Spleen (tissue), 11 donors: ENCODE measurements at regions not wholly inside any gene's neighbourhood (a gene's known extent, or its start where the extent isn't known, plus 50 kb on each side); places are given as distances from the start of the nearest gene placed in this dataset.

ENCODE experiments used
- DNase-seq: peaks from one replicate; pipeline ENCODE4 v3.0.0-alpha.2; 2020
- H3K27ac ChIP-seq, 8 donors: fragments of 200-600 bp; sonication (generic) in 7 of 8; 1 replicate in 4 of 8; 2 replicates in 4 of 8; pipeline versions ENCODE4 v1.5.0 to v1.8.0; 2016 to 2021; ENCODE audit warnings: inconsistent platforms in 4 of 8, mild to moderate bottlenecking in 4 of 8, moderate library complexity in 1 of 8
- H3K27me3 ChIP-seq, 7 donors: fragments of 200-600 bp; sonication (generic) in 6 of 7; replicated peaks in 1 of 7; 1 replicate in 4 of 7; 2 replicates in 3 of 7; pipeline versions ENCODE4 v1.5.0 to v1.8.0; 2016 to 2021; ENCODE audit warnings: inconsistent platforms in 3 of 7, mild to moderate bottlenecking in 1 of 7
- H3K36me3 ChIP-seq, 6 donors: fragments of 200-600 bp; sonication (generic) in 5 of 6; 1 replicate in 4 of 6; 2 replicates in 2 of 6; pipeline versions ENCODE4 v1.5.0 to v1.8.0; 2016 to 2021; ENCODE audit warnings: inconsistent platforms in 2 of 6
- H3K4me1 ChIP-seq, 6 donors: fragments of 200-600 bp; sonication (generic) in 5 of 6; 1 replicate in 3 of 6; 2 replicates in 3 of 6; pipeline versions ENCODE4 v1.5.0 to v1.8.0; 2016 to 2021; ENCODE audit warnings: inconsistent platforms in 3 of 6
- H3K4me3 ChIP-seq, 8 donors: fragments of 200-600 bp; sonication (generic) in 7 of 8; 1 replicate in 4 of 8; 2 replicates in 4 of 8; pipeline versions ENCODE4 v1.5.0 to v1.8.0; 2016 to 2021; ENCODE audit warnings: inconsistent platforms in 4 of 8, mild to moderate bottlenecking in 4 of 8, moderate library complexity in 2 of 8
- H3K9me3 ChIP-seq, 8 donors: fragments of 200-600 bp; sonication (generic) in 7 of 8; 1 replicate in 4 of 8; 2 replicates in 4 of 8; pipeline versions ENCODE4 v1.5.0 to v1.8.0; 2016 to 2021; ENCODE audit warnings: inconsistent platforms in 4 of 8
- CTCF ChIP-seq, 11 experiments: fragments of 200-600 bp in 7 of 11; fragments of 450-650 bp in 4 of 11; sonication (generic) in 4 of 11; IDR thresholded peaks in 8 of 11; conservative IDR thresholded peaks in 3 of 11; 1 replicate in 7 of 11; 2 replicates in 4 of 11; pipeline versions ENCODE4 v1.4.0 to v1.8.0; 2016 to 2021; ENCODE audit warnings: antibody characterized with exemption in 11 of 11, inconsistent platforms in 4 of 11, mild to moderate bottlenecking in 1 of 11
- POLR2A ChIP-seq, 3 donors: fragments of 450-650 bp; IDR thresholded peaks; one replicate each; pipeline ENCODE4 v1.5.1; 2017; ENCODE audit warnings: antibody characterized with exemption in 3 of 3, mild to moderate bottlenecking in 1 of 3
- POLR2AphosphoS5 ChIP-seq, 3 donors: sonication (generic); formaldehyde crosslinking; IDR thresholded peaks; one replicate each; pipeline ENCODE4 v1.5.1; 2017; ENCODE audit warnings: antibody characterized with exemption in 3 of 3
- WGBS, 5 donors: extraction: QIAGEN DNeasy Blood & Tissue Kit in 3 of 5; methylation state at CpG; one replicate each; pipeline versions ENCODE4 v1.1.5 to v1.1.7; 2013 to 2018; 5-methylcytosine and 5-hydroxymethylcytosine counted together
- intact Hi-C: fragments of 100-400 bp; cut with DNase I; formaldehyde crosslinking; loops from one replicate; pipeline ENCODE4 v1.15.0; 2023; ENCODE audit warnings: low total_unique reads
- donor health status: healthy with polysubstance abuse.
- donor health status: DM: no; HTN: no; CAD: no; lungs with moderate emphysema.
- donor health status: DM: no; HTN: no; CAD: no.
- donor health status: Bipolar disorder and iron deficiency.
- donor health status: healthy.
- donor health status: DM: no; HTN: no; CAD: no.
- donor health status: DM: yes; HTN: yes; CAD: no.

- H3K27ac ChIP-seq: no peak overlapping the region
- no peak for DNase-seq
- TF ChIP-seq POLR2AphosphoS5 (IDR thresholded peaks at IDR 0.05) (no peak), CTCF (IDR thresholded peaks at IDR 0.05 in 8 of 11, conservative IDR thresholded peaks at IDR 0.05 in 3 of 11) (no peak), POLR2A (IDR thresholded peaks at IDR 0.05) (no peak)
- H3K27me3 ChIP-seq: no peaks in the 10 kb centered on the region
- no peak overlapping the region for H3K4me3 ChIP-seq
- intact Hi-C loops: no loop called here
- H3K36me3 ChIP-seq: no peaks in the 10 kb centered on the region
- 68 to 79% (median 70%) methylated on average over 3 of the region's 3 CpGs for WGBS, 5 donors
- H3K4me1 ChIP-seq: no peaks in the 10 kb centered on the region
- H3K9me3 ChIP-seq: peaks cover 0 to 12% (median 0%) of the 10 kb centered on the region in 8 donors
Measured at GRCh38 chr5:52620315-52620714, 167.4 kb upstream of the ITGA1 start.

- no peaks in the 10 kb centered on the region for H3K36me3 ChIP-seq
- TF ChIP-seq POLR2AphosphoS5 (IDR thresholded peaks at IDR 0.05) (no peak), CTCF (IDR thresholded peaks at IDR 0.05 in 8 of 11, conservative IDR thresholded peaks at IDR 0.05 in 3 of 11) (no peak), POLR2A (IDR thresholded peaks at IDR 0.05) (no peak)
- no peak for DNase-seq
- H3K4me3 ChIP-seq: no peak overlapping the region
- intact Hi-C loops: no loop called here
- no peaks in the 10 kb centered on the region for H3K27me3 ChIP-seq
- no peaks in the 10 kb centered on the region for H3K4me1 ChIP-seq
- H3K9me3 ChIP-seq: peaks cover 0 to 15% (median 0%) of the 10 kb centered on the region in 8 donors
- H3K27ac ChIP-seq: no peak overlapping the region
- WGBS, 5 donors: 45 to 87% (median 63%) methylated on average over 4 of the region's 4 CpGs
Measured at GRCh38 chr5:52623291-52623690, 164.4 kb upstream of the ITGA1 start.

GRCh38 chr5:52624291-52624690, 163.4 kb upstream of the ITGA1 start:
- no peak for TF ChIP-seq CTCF (IDR thresholded peaks at IDR 0.05 in 8 of 11, conservative IDR thresholded peaks at IDR 0.05 in 3 of 11)
- TF ChIP-seq POLR2AphosphoS5 (IDR thresholded peaks at IDR 0.05): no peak
- TF ChIP-seq POLR2A (IDR thresholded peaks at IDR 0.05): no peak
- WGBS, 5 donors: 75 to 92% (median 90%) methylated on average over 3 of the region's 3 CpGs

GRCh38 chr5:52626312-52626711, 161.4 kb upstream of the ITGA1 start:
- Histone ChIP-seq H3K4me1 (no peaks in the 10 kb centered on the region), H3K27ac (no peak overlapping the region), H3K9me3 (peaks cover 0 to 15% (median 0%) of the 10 kb centered on the region in 8 donors), H3K27me3 (peaks cover 0 to 2% (median 0%) of the 10 kb centered on the region in 7 donors), H3K36me3 (no peaks in the 10 kb centered on the region), H3K4me3 (no peak overlapping the region)
- TF ChIP-seq CTCF (IDR thresholded peaks at IDR 0.05 in 8 of 11, conservative IDR thresholded peaks at IDR 0.05 in 3 of 11) (no peak), POLR2A (IDR thresholded peaks at IDR 0.05) (no peak), POLR2AphosphoS5 (IDR thresholded peaks at IDR 0.05) (no peak)
- no peak for DNase-seq
- intact Hi-C loops: no loop called here
- 84 to 92% (median 85%) methylated on average over 3 of the region's 3 CpGs for WGBS, 5 donors

More at GRCh38 chr5:52624291-52624690, 163.4 kb upstream of the ITGA1 start:
- H3K9me3 ChIP-seq: peaks cover 0 to 15% (median 0%) of the 10 kb centered on the region in 8 donors
- no peak overlapping the region for H3K4me3 ChIP-seq
- H3K4me1 ChIP-seq: no peaks in the 10 kb centered on the region
- intact Hi-C loops: no loop called here
- no peaks in the 10 kb centered on the region for H3K36me3 ChIP-seq
- no peaks in the 10 kb centered on the region for H3K27me3 ChIP-seq
- no peak for DNase-seq
- no peak overlapping the region for H3K27ac ChIP-seq
